HEK293 (cell line): ENCODE measurements at regions not wholly inside any gene's neighbourhood (a gene's known extent, or its start where the extent isn't known, plus 50 kb on each side); places are given as distances from the start of the nearest gene placed in this dataset.

Source experiments
- HOXD13 ChIP-seq: sonication (generic); formaldehyde crosslinking; IDR thresholded peaks from 2 replicates; pipeline ENCODE4 v1.8.0; 2022; ENCODE audit warnings: missing genetic modification reagents, borderline replicate concordance
- ZNF239 ChIP-seq: fragments of 450-650 bp; formaldehyde crosslinking; IDR thresholded peaks from 2 replicates; pipeline ENCODE4 v1.5.1; 2016; ENCODE audit warnings: missing biosample characterization, missing genetic modification characterization
- ZNF274 ChIP-seq, 2 experiments: fragments of 200-500 bp in 1 of 2; fragments of 450-650 bp in 1 of 2; sonication (Bioruptor generic) in 1 of 2; formaldehyde crosslinking in 1 of 2; IDR thresholded peaks; 2 replicates each; pipeline versions ENCODE4 v1.5.1 to v1.6.1; 2014 to 2016; ENCODE audit warnings: borderline replicate concordance in 1 of 2, inconsistent platforms in 1 of 2, low read length in 1 of 2, missing biosample characterization in 1 of 2, missing genetic modification characterization in 1 of 2
- ZNF514 ChIP-seq: fragments of 450-650 bp; formaldehyde crosslinking; IDR thresholded peaks from 2 replicates; pipeline ENCODE4 v1.5.1; 2016; ENCODE audit warnings: missing biosample characterization, missing genetic modification characterization
- ZNF548 ChIP-seq: fragments of 450-650 bp; formaldehyde crosslinking; IDR thresholded peaks from 2 replicates; pipeline ENCODE4 v1.5.1; 2016; ENCODE audit warnings: missing biosample characterization, missing genetic modification characterization
- TF ChIP-seq, protein P1 (sequence below): sonication (generic); formaldehyde crosslinking; IDR thresholded peaks from 2 replicates; pipeline ENCODE4 v1.8.1; 2022; ENCODE audit warnings: mild to moderate bottlenecking, moderate library complexity, missing genetic modification reagents
- TF ChIP-seq, protein P2 (sequence below): fragments of 450-650 bp; formaldehyde crosslinking; IDR thresholded peaks from 2 replicates; pipeline ENCODE4 v1.5.1; 2016; ENCODE audit warnings: missing biosample characterization, missing genetic modification characterization, borderline replicate concordance
- TF ChIP-seq, protein P3 (sequence below): fragments of 450-650 bp; formaldehyde crosslinking; IDR thresholded peaks from 2 replicates; pipeline ENCODE4 v1.5.1; 2016; ENCODE audit warnings: missing biosample characterization, missing genetic modification characterization

DNA sequence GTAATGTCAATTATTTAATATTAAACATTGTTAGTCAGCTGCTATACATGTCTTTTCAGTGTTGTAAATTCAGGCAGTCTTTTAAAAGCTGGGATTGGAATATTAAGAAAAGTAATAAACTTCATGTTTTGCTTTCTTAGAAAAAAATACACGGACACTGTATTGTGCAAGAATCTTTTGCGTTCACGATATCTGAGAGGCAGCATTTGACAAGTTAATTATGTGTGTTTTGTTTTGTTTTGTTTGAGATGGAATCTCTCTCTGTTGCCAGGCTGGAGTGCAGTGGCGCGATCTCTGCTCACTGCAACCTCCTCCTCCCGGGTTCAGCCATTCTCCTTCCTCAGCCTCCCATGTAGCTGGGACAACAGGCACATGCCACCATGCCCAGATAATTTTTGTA is 1661.3 kb downstream of the HACE1 start:
- no peak for TF ChIP-seq HOXD13 (CRISPR knock-in tag)
- TF ChIP-seq, protein P1, sequence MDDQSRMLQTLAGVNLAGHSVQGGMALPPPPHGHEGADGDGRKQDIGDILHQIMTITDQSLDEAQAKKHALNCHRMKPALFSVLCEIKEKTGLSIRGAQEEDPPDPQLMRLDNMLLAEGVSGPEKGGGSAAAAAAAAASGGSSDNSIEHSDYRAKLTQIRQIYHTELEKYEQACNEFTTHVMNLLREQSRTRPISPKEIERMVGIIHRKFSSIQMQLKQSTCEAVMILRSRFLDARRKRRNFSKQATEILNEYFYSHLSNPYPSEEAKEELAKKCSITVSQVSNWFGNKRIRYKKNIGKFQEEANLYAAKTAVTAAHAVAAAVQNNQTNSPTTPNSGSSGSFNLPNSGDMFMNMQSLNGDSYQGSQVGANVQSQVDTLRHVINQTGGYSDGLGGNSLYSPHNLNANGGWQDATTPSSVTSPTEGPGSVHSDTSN (CRISPR knock-in tag), result no peak
- TF ChIP-seq ZNF239 (tag by site-specific recombination), result no peak
- TF ChIP-seq, protein P2, sequence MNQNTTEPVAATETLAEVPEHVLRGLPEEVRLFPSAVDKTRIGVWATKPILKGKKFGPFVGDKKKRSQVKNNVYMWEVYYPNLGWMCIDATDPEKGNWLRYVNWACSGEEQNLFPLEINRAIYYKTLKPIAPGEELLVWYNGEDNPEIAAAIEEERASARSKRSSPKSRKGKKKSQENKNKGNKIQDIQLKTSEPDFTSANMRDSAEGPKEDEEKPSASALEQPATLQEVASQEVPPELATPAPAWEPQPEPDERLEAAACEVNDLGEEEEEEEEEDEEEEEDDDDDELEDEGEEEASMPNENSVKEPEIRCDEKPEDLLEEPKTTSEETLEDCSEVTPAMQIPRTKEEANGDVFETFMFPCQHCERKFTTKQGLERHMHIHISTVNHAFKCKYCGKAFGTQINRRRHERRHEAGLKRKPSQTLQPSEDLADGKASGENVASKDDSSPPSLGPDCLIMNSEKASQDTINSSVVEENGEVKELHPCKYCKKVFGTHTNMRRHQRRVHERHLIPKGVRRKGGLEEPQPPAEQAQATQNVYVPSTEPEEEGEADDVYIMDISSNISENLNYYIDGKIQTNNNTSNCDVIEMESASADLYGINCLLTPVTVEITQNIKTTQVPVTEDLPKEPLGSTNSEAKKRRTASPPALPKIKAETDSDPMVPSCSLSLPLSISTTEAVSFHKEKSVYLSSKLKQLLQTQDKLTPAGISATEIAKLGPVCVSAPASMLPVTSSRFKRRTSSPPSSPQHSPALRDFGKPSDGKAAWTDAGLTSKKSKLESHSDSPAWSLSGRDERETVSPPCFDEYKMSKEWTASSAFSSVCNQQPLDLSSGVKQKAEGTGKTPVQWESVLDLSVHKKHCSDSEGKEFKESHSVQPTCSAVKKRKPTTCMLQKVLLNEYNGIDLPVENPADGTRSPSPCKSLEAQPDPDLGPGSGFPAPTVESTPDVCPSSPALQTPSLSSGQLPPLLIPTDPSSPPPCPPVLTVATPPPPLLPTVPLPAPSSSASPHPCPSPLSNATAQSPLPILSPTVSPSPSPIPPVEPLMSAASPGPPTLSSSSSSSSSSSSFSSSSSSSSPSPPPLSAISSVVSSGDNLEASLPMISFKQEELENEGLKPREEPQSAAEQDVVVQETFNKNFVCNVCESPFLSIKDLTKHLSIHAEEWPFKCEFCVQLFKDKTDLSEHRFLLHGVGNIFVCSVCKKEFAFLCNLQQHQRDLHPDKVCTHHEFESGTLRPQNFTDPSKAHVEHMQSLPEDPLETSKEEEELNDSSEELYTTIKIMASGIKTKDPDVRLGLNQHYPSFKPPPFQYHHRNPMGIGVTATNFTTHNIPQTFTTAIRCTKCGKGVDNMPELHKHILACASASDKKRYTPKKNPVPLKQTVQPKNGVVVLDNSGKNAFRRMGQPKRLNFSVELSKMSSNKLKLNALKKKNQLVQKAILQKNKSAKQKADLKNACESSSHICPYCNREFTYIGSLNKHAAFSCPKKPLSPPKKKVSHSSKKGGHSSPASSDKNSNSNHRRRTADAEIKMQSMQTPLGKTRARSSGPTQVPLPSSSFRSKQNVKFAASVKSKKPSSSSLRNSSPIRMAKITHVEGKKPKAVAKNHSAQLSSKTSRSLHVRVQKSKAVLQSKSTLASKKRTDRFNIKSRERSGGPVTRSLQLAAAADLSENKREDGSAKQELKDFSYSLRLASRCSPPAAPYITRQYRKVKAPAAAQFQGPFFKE, result no peak
- TF ChIP-seq, protein P3, sequence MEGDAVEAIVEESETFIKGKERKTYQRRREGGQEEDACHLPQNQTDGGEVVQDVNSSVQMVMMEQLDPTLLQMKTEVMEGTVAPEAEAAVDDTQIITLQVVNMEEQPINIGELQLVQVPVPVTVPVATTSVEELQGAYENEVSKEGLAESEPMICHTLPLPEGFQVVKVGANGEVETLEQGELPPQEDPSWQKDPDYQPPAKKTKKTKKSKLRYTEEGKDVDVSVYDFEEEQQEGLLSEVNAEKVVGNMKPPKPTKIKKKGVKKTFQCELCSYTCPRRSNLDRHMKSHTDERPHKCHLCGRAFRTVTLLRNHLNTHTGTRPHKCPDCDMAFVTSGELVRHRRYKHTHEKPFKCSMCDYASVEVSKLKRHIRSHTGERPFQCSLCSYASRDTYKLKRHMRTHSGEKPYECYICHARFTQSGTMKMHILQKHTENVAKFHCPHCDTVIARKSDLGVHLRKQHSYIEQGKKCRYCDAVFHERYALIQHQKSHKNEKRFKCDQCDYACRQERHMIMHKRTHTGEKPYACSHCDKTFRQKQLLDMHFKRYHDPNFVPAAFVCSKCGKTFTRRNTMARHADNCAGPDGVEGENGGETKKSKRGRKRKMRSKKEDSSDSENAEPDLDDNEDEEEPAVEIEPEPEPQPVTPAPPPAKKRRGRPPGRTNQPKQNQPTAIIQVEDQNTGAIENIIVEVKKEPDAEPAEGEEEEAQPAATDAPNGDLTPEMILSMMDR (tag by site-specific recombination), result no peak
- TF ChIP-seq ZNF548 (tag by site-specific recombination), result no peak
- TF ChIP-seq ZNF274 (IDR thresholded peaks at IDR 0.05; ENCODE audit: low read length), result no peak
- TF ChIP-seq ZNF274 (tag by site-specific recombination; IDR thresholded peaks at IDR 0.05; ENCODE audit: borderline replicate concordance), result no peak
- TF ChIP-seq ZNF514 (tag by site-specific recombination), result no peak
